NCI-H2107 treated with DMSO at 0.1 percent for 48 hours (cell line): ENCODE measurements at regions not wholly inside any gene's neighbourhood (a gene's known extent, or its start where the extent isn't known, plus 50 kb on each side); places are given as distances from the start of the nearest gene placed in this dataset.
A peak's percentile ranks its signal among the peaks of the same experiment; 100 is the strongest.

Experiments
- DNase-seq: peaks from one replicate; lab custom pipeline; 2025; ENCODE audit not compliant: unreplicated experiment; lab: John Stamatoyannopoulos, UW

DNA sequence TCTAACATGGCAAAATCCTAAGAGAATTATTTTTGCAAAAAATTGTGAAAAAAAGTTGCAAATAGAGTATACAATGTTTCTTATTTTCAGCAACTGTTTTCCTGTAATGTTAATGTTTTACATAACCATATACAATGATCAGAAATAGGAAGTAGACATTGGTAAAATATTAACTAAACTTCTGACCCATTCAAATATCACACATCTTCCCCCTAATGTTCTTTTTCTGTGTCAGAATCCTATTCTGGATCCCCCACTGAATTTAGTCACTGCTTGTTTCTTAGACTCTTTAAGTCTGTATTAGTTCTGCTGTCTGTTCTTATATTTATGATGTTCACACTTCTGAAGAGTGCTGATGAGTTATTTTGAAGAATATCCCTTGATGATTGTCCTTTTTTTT lies 62.0 kb downstream of the HFE start:
- no peak for DNase-seq

DNA sequence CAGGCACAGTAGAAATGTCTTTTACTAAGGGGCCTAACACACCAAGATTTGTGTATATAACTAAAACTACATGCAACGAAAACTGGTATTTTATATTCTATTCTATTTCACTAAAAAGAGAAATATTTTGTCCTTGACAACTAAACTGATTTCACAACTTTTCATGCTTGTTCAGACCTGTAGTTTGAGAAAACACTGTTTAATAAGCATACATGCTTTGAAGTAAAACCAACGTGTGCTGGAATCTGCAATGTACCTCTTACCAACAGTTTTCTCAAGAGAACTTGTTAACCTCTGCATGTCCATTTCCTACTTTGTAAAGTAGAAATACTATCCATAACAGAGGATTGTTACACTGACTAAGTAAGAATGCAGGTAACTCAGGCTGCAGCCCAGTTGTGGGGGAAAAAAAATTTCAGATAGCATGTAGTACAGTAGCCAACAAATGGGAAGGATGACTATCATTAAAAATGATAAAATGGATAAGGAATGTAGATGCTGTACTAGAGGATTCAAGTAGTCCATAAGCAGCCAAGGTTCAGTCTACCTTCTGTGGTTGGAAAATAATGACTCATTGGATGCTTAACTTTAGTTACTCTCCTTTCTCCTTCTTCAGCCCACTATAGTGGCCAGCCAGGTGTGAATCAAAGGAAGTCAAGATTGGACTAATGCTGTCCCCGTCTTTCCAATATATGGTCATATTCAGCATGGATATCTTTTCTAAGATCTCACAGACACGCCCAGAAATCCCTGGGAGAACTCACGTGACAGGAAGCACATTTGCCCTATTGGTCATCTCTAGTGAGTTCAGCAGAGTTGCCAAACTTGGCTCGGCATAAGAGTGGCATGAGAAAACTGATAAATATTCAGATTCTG lies 65.2 kb downstream of the HFE start:
- no peak for DNase-seq

DNA sequence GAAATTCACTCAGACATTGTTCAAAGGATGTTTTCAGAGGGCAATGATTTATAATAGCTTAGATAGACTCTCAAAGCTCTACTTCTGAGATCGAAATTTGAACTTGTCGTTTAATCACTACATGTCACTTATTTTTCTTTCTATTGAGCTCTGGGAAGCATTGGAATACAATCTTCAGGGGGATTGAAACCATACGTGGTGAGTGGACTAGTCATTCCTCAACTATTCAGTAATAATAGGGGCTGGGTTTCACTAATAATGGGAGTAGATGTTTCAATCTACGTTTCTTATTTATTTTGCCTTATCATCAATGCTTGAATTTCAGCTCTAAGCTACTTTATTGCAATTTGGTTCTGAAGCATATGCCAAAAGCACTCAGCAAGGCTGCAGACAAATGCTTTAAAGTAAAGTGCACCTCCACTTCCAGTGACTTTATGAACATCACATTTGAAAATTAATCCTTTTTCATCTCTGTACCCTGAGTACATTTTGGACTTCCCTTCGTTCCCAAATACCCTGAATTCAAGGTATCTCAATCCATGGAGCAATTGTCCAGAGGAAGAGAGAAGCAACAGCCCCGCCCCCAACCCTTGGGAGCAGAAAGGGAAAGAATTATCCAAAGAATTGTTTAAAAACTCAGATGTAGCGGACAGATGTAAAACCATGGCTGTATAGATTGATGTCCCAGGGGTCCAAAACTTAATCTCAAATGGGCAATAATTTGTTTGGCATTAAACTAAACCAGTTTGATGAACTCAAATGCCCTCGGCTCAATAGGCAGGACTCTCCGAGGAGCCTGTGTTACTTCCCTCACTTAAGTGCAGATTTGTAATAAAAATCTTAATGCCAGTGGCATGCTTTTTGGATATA lies 68.1 kb downstream of the HFE start:
- DNase-seq: peak; percentile 29

- peak; percentile 41 for DNase-seq
Observed at GRCh38 chr6:26156105-26156849, 69.0 kb downstream of the HFE start.

GRCh38 chr6:26156850-26157250 lies 69.6 kb downstream of the HFE start:
- no peak for DNase-seq

DNA sequence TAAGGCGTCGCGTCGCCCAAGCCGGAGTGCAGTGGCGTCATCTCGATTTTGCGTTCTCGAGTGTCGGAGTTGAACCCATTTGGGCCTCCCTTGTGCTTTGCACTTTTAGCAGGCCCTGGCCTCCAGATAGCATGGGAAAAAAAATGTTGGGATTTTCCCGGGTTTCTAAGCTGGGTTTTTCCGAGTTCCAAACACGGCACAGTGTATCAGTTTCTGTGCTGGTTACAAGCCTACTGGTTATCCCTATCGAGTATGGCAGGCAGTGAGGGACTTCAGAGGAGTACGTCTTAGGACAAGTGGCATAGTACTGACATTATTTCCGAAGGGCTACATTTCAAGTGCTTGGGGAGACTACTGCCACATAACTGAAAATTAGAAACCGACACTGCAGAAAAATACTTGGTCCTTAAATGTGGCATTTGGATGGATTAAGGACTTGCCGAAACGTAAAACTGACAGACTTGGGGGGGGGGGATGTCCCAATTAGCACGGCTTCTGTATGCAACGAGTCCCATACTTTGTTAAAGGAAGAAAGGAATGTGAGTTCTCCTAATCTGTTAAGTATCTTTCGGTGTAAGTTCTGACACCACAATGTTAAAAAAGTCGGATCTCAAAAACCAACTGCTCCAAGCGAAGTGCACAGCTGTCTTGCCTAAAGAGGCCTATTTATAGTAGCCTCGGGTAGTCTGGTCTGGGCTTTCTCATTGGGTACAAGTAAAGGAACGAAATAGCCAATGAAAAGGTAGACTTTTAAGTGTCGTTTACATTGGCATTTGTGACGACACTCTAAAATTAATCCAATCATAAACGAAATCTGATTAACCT lies 70.2 kb downstream of the HFE start:
- peak; percentile 94 for DNase-seq

DNA sequence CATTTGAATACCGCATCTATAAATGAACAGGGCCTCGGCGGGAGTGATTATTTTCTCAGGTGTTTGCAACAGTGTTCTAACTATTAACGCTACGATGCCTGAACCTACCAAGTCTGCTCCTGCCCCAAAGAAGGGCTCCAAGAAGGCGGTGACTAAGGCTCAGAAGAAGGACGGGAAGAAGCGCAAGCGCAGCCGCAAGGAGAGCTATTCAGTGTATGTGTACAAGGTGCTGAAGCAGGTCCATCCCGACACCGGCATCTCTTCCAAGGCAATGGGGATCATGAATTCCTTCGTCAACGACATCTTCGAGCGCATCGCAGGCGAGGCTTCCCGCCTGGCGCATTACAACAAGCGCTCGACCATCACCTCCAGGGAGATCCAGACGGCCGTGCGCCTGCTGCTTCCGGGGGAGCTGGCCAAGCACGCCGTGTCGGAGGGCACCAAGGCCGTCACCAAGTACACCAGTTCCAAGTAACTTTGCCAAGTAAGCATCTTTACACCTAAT lies 70.9 kb downstream of the HFE start:
- DNase-seq: no peak

- DNase-seq: peak; percentile 32
Observed at GRCh38 chr6:26158581-26159356, 71.5 kb downstream of the HFE start.

DNA sequence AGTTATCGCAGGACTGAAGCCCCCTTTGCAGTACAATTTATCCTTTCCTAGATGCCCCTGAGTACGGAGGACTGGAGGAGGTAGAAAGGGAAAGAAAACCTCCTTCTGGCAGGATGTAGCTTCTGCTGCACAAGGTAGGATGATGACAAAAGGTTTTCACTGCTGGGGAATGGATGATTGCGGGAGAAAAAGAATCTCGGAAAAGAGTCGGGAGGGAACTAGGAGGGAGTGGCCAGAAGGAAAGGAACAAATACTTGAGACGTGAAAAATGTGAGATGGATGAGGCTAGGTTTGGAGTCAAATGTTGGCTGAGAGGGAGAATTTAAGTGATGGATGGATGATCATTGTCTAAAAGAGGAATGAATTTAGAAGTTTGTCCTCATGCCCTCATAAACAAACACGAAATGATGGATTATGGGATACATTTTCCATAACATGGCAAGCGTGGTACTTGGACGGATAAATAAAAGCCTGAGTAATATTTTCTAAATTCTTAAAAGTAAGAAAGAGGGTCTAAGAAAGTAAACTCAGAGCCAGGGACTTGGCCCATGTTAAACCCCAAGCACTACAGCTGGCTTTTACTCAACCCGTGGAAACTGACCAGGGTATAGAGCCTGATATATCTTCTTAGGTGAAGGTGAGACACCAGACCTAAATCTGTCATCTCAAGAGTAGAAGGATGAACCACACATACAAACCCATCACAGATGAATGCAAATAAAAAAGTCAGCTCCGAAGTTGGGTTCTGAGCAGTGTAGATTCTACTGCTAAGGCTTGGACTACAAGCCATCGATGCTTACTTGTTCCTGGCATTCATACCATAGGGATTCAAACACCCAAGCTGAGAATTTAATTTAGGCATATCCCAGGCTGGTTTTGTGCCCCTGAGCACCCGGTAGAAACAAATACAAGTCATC lies 72.4 kb downstream of the HFE start:
- DNase-seq: peak; percentile 38

GRCh38 chr6:26161322-26161721 lies 74.1 kb downstream of the HFE start:
- no peak for DNase-seq

GRCh38 chr6:26162399-26162798 lies 75.2 kb downstream of the HFE start:
- no peak for DNase-seq

- no peak for DNase-seq
Observed at GRCh38 chr6:26163427-26164119, 76.3 kb downstream of the HFE start.

DNA sequence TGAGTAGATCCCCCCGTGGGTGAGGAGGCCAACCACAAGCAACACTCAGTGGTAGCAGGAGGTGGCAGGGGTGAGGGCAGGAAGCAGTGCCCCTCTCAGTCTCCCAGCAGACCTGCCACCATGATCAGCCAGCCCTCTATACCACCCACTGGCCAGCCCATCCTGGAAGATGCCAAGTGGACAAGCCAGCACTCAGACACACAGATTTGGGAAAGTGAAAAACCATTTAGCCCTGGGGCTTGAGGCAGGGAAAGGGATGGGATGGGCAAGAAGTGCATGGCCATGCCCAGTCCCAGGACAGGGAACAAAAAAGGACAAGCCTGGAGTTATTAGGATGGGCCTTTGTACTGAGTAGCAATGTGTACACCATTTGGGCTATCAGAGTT lies 76.9 kb downstream of the HFE start:
- no peak for DNase-seq

- no peak for DNase-seq
Observed at GRCh38 chr6:26165261-26165790, 78.1 kb downstream of the HFE start.

DNA sequence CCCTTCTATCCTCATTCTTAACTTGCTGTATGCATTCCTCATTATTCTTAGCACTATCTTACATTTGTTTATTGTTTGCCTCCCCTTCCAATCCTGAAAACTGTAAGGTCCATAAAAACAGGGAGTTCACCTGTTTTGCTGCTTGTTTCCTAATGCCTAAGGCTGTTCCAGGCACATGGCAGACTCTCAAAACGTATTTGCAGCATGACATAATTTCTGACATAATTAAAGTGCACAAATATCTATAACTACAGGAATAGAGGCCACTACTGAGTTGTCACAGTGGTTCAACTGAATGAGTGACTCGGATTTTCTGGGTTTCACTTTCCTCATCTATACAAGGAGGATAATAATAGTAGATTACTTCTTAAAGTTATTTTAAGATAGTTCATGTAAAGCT lies 83.0 kb downstream of the HFE start:
- no peak for DNase-seq

- DNase-seq: no peak
Observed at GRCh38 chr6:26170951-26171841, 84.0 kb downstream of the HFE start.

DNA sequence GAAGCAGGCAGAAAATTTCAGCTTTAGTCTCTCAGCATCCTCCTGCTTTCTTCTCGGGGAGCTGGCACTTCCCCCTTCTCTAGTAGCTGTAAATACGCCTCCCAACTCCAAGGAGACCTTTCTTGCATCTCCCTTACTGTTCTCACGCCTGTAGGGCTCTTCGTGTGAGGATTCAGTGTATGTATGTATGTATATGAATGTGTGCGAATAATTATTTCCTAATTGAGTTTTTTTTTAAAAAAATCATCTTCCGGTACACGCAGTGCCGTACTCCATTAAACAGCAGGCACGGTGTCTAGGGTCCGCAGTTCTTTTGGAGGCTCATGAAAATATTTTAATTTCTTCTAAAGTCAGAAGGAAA lies 85.4 kb downstream of the HFE start:
- no peak for DNase-seq
